Mammary epithelial cell (primary cell): ENCODE measurements at regions not wholly inside any gene's neighbourhood (a gene's known extent, or its start where the extent isn't known, plus 50 kb on each side); places are given as distances from the start of the nearest gene placed in this dataset.

Experiments
- CTCF ChIP-seq, 2 donors: IDR thresholded peaks in 1 of 2; conservative IDR thresholded peaks in 1 of 2; 2 replicates each; pipeline ENCODE4 v1.5.1; 2011 to 2012; ENCODE audit warnings: inconsistent platforms in 2 of 2, low read length in 2 of 2, mild to moderate bottlenecking in 2 of 2, control low read depth in 1 of 2, low read depth in 1 of 2; ENCODE audit not compliant: insufficient read depth in 1 of 2; ENCODE audit errors: extremely low read depth in 1 of 2
- EZH2 ChIP-seq: IDR thresholded peaks from 2 replicates; pipeline ENCODE4 v1.6.1; 2012; ENCODE audit warnings: low read length, inconsistent platforms, borderline replicate concordance

DNA sequence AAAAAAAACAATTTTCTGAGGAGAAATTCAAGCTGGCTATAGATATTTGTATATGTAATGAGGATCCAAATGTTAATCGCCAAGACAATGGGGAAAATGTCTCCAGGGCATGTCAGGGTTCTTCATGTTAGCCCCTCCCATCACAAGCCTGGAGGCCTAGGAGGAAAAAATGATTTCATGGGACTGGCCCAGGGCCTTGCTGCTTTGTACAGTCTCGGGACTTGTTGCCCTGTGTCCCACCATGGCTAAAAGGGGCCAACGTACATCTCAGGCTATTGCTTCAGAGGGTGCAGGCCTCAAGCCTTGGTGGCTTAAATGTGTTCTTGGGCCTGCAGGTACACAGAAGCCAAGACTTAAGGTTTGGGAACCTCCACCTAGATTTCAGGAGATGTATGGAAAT, 62.1 kb upstream of the SLC5A12 start:
- no peak for TF ChIP-seq CTCF (conservative IDR thresholded peaks at IDR 0.05 in 1 of 2, IDR thresholded peaks at IDR 0.05 in 1 of 2; ENCODE audit: extremely low read depth in 1 of 2, insufficient read depth in 1 of 2, low read depth in 1 of 2, low read length in 2 of 2)
- no peak for TF ChIP-seq EZH2
